ENCODE measurements at regions not wholly inside any gene's neighbourhood (a gene's known extent, or its start where the extent isn't known, plus 50 kb on each side); places are given as distances from the start of the nearest gene placed in this dataset.

DNA sequence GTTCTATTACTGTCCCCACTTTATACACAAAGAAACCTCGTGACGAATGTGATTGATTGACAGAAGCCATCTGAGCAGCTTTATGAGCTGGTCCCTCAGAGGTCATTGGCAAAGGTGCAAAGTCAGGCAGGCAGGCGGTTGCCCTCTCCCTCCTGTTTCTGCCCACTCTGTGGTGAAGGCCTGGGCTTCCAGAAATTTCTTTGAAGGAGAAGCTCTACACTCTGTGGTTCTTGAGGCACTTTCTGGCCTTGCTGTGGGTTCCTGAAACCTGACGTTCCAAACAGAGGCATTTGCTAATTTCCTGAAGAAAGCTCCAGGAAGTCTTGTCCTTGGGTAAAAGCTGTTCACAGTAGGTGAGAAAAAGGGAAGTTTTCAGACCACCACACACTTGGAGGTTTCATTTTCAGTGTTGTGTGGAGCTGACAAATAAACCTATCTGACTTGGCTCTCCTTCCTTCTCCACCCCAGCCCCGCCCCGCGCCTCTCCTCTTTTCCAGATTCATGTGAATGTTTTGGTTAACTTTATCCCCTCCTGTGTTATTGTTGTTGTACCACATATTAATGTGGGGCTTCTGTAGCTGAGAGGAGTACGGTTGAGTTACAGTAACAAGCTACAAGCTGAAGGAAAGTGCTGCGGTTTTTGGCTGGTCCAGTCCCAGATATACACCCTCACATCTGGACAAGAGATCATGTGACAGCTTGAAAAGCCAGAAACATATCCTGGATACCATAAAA lies 274.1 kb downstream of the CLIC5 start:
- DNase-seq (ENCODE audit: low read depth) = no peak

DNA sequence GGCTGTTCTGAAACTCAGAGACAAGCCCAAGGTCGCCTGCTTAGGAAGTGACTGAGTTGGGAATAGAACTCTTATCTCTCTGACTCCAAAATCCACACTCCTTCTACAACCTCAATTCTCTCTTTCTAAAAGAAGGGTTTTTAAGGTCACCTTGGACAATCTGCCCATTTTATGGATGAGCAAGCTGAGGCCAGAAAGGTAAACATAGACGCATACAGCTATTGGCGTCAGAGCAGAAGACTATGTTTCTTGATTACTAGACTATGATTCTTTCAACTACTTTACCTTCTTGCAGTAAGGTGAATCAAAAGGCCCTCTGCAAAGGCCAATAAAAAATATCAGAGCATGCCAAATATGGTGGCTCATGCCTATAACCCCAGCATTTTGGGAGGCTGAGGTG lies 276.6 kb downstream of the CLIC5 start:
- DNase-seq (ENCODE audit: low read depth) = no peak

DNA sequence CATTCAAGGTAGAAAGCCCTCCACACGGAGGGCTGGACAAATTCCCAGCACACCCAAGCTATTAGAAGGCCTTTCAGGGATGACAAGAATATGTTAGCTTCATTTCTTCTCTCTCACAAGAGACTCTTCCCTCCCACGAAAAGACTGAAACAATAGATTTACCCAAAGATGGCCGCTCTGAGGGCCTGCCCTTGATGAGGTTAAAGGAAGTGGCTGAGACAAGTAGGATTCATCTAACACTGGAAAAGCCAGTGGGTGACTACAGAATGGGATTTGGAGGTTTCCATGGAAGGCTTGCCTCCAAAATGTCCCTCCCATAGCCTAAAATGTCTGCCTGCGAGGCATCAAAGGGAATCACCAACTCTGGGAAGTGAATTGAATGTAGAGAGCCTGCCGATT lies 277.6 kb downstream of the CLIC5 start:
- no peak for DNase-seq (ENCODE audit: low read depth)

DNA sequence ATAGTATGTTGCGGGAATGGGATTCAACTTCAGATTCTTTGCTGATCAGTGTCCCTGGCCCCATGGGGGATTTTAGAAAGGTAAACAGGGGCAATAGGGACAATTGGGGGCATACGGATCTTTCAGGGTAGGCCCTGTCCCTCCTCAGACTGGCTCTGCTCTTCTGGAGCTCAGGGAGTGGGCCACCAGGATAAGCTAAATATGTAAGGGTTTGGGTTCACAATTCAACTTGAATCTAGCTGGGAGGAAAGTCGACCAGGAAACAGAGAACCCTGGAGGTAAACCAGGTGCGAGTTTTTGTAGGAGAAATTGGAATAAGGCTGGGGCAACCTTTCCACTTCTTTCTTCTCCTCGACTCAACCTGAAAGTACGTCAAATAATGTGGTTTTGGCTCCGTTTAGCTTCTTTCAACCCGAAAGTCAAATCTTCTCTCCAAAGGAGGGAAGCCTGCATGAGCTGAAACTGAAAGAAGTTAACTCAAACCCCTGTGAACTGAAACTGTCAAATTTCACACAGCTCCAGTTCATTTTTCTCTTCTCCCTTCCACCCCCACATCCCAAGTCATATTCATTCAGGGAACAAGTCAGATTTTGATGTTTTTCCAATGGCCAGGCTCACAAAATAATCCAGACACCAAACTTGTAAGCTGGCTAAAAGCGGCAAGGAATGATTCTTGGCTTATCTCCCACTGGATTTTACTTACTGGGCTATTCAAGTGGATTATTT lies 278.2 kb downstream of the CLIC5 start:
- DNase-seq (ENCODE audit: low read depth) = no peak

DNA sequence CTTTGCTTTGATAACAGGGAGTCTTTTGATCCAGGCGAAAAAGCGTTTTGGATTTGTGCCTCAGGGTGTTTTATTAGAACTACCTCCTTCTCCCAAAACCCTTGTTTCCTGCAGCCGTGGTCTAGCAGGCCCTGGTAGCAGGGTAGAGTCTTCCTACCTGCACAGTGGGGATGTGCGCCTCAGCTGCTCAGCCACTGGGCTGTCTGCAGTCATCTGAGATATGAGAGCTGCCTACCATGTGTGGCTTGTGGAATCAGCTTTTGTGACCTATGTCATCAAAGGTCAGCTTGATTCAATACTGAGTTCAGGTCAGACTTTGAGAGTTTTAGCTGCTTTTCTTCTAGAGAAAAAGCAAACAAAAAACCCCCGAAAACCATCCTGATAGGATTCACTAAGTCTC lies 279.5 kb downstream of the CLIC5 start:
- DNase-seq (ENCODE audit: low read depth) = no peak

DNA sequence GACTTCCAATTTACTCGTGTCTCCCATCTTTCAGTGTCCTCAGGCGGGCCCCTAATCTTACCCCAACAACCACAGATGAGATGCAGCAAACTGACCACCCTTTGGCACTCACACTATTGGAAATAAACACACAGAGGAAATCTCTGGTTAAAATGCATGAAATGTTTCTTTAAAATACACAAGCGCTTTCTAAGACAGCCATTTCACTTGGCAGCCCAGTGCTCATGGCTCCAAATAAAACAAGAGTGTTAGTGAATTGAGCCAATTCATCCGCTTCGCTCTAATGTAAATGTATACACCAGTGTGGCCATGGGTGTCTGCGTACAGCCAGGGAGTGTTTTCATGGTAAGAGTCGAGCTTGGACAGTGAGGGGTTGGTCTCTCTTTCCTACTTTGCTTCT lies 282.9 kb downstream of the CLIC5 start:
- no peak for DNase-seq (ENCODE audit: low read depth)

DNA sequence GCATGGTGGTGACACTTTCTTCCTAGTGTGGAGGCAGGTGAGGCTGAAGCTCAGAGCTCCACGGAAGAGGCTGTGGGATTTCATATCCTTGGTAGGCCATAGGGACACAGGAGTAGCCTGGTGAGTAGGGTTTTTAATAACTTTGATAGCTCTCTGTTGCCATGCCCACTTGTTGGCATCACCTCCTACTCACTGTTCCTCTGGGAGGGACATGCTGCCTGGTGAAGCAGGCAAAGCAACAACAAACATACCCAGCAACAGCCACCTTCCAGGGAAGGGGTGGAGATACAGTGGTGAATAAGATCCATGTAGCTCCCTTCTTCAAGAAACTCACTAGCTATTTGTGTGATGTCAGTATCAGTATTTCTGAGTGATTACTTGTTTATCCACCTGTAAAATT lies 285.4 kb downstream of the CLIC5 start:
- DNase-seq (ENCODE audit: low read depth) = no peak

DNA sequence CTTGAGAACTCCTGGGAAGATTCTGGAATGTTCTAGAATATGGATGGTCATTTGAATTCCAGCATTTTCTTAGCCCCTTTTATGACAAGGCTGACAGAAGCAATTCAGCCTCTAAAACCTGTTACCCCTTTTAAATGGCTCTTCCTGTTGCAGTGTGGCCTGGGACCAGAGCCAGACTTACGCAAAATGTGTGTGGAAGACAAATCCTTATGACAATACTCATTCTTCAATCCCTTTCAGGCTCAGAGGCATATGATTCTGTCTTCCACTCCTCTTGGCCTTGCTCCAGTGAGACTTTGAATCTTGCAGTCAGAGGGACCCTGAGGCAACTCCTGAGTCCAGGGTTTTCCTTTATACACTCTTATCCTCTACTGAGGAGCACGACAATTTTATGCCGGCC lies 287.0 kb downstream of the CLIC5 start:
- no peak for DNase-seq (ENCODE audit: low read depth)

DNA sequence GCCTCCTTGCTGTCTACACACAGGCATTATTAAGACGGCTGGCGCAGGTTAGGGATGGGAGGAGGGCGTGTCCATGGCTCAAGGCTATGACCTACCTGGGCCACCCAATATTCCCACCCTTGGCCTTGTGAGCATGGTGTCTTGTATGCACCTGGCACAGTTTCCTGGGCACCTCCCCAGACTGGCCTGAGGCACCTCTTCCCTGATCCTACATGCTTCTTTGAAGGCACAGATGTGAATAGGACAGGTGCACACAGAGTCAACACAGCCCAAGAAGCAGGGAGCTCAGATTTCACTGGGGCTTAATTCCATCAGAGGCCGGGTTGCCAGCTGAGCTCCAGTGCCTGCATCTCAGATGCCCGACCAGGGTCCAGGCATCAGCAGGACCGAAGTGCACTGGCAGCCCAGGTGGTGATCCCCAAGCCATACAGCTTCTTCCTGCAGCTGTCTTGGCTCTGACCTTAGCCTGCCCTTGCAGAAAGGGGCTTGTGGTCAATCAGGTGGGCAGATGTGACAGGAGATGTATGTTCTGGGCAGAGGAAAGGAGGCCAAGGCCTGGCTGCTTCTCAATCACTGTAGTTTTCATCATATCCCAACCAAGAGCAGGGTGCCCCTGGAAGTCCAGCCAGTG lies 287.7 kb downstream of the CLIC5 start:
- DNase-seq (ENCODE audit: low read depth) = no peak

DNA sequence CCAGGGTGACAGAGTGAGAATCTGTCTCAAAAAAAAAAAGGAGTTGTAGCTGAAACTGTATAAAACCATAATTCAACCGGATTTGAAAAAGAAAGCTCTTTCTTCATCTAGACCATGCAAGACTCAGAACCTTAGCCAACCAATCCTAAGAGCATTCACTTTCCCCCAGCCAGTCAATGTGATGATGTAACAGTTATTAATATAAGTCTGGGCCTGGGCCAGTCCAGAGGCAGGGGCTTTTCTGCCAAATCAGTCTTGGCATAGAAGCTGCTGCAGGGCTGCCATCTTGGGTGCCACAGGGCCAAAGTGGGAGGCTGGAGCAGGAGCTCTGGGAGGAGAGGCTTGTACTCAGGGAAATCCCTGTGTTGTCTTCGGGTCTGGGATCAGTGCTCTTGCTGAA lies 288.4 kb downstream of the CLIC5 start:
- no peak for DNase-seq (ENCODE audit: low read depth)

DNA sequence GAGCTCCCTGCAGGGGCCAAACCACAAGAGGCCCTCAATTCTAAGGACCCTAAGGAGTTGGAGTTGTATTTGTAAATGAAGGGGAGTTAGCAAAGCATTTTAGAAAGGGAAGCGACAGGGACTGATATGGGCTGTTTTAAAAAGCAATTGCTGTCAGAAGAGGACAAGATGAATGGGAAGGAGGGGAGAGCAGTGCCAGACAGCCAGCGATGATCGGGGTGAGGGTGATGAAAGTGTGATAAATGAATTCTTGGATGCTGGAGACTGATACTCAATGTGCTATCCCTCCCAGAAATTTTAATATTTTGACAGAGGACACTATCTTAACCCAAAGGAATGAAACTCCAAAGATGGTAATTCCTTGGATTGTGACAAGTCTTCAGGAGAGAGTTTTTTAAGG lies 289.2 kb downstream of the CLIC5 start:
- DNase-seq (ENCODE audit: low read depth) = no peak

DNA sequence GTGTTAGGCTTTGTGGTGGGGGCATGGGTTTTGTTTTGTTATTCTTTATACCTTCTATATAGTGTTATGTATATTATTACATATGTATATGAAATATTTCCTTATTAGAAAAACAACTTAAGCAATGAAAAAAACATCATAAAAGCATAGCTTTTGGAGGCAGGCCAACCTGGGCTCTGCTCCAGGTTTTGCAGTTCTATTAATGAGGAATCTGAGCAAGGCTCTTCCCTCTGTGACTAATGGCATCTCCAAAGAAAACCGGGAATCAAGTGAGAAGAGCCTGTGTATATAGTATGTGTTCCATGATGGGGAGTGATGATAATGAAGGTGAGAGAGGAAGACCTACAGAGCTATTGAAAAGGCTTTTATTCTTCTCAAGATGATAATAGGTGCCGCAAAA lies 291.1 kb downstream of the CLIC5 start:
- no peak for DNase-seq (ENCODE audit: low read depth)

DNA sequence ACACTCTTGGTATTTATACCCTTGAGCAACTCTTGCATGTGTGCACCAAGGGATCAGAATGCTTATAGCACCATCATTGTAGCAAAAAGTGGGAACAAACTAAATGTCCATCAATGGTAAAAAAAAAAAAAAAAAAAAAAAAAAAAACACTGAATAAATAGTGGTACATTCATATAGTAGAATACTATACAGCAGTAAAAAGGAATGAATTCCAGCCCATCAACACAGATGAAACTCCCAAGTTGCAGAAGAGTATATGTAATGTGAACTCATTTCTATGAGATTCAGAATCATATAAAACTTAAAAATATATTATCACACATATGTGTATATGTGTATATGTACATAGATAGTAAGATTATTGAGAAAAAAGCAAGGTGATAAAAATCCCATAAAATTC lies 291.6 kb downstream of the CLIC5 start:
- no peak for DNase-seq (ENCODE audit: low read depth)

DNA sequence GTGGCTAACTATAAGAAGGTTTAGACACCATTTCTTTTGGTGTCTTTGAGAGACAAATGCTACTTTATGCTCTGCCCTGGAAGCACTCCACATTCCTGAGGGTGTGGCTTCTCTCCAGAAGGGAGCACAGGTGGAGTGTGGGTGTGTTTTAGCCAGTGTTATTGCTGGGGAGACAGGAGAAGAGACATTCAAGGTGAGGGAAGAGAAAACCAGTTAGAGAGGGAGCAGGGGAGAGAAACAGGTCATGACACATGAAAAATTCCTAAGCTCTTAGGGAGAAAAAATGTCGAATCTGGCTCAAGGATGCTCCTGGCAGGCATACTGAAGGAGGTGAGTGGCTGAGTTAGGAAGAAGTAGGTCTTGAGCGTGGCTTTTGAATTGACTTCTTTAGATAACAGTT lies 292.8 kb downstream of the CLIC5 start:
- no peak for DNase-seq (ENCODE audit: low read depth)

DNA sequence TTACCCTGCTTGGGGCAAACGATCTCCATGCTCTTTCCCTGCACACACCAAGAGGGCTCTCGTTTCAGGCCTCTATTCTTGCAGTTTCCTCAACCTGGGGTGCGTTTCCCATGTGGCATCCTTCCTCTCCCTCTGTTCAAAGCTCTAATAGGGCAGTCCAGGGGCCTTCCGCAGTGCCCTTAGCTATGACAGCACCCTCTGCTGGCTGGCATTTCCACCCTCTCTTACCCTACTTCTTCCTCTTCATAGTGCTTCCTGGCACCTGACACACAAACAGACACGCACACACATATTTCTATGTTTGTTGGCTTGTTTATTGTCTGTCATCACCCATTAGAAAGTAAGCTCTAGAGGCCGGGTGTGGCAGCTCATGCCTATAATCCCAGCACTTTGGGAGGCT lies 294.0 kb downstream of the CLIC5 start:
- DNase-seq (ENCODE audit: low read depth) = no peak

DNA sequence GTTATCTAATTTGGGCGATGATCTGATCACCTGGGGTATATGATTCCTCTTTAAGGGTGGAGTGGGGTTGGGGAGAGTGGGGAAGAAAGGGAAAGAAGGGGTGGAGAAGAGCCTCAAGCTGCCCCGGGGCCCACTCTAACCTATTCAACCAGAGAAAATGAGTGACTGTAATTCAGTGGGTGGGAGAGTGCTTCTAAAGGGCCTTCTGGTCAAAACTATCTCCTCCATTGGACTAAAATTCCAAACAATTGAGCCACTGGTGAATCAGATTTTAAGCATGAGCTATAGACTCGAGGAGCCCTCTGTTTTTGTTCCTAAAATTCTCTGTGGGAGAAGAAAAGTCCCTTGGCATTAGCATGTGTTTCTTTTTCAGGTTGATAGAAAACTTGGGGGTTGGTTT lies 296.8 kb downstream of the CLIC5 start:
- DNase-seq (ENCODE audit: low read depth) = no peak

DNA sequence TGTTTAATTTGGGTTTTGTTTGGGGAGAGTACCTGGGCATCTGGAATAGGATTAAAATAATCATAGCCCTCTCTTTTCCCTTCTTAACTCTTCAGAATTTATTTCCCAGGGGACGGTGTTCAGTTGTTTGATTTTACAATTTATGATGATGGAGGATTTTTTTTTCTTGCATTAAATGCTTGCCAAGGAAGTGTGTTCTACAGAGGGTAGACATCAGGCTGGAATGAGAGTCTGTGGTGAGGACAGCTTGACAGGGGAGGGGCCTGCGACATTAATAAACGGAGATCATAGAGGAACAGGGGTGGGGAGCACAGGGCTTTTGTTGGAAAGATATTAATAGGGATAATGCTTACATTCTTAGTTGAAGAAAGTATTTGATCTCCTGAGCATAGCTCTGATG lies 297.5 kb downstream of the CLIC5 start:
- no peak for DNase-seq (ENCODE audit: low read depth)

DNA sequence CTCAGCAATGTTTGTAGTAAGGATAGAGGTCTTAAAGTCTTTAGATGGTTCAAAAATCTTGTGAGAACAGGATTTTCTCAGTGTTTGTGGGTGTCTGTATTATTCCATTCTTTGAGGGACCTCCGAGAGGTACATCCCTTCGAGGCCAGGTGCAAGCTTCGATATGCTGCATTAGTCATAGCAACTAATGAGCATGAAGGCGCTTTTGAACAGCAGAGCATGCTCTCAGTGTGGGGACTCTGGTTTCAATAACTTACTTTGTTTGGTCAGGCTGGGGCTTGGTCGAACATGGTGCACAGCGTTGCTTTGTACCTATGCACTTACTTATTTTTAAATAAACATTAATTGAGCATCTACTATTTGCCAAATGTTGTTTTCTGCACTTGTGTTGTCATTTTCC lies 297.9 kb downstream of the CLIC5 start:
- DNase-seq (ENCODE audit: low read depth) = no peak

DNA sequence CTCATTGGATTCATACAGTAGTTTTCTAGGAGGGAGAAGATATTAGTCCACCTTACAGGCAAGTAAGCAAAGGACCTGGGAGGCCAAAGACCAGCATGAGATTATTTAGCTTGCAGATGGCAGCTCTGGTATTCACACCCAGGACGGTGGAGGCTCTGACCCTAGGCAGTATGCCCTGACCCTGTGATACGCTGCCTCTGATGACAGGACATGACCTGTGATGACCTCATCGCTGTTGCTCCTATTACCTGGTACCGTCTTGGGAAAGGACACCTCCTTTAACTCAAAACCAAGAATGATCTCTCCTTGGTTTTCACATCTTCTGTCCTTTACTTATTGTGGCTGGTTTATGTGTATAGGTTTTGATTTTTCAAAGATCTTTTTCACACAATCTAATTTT lies 298.6 kb downstream of the CLIC5 start:
- no peak for DNase-seq (ENCODE audit: low read depth)

DNA sequence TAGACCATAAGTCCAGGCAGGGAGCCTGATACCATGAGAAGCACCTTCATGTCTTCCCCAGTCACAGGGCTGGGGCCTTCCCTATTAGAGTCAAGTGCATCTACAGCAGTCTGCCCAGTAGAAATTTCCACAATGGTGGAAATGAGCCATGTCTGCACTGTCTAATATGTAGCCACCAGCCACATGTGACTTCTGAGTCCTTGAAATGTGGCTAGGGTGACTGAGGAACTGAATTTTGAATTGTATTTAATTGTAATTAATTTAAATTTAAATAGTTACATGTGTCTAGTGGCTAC lies 300.2 kb downstream of the CLIC5 start:
- DNase-seq (ENCODE audit: low read depth) = no peak

DNA sequence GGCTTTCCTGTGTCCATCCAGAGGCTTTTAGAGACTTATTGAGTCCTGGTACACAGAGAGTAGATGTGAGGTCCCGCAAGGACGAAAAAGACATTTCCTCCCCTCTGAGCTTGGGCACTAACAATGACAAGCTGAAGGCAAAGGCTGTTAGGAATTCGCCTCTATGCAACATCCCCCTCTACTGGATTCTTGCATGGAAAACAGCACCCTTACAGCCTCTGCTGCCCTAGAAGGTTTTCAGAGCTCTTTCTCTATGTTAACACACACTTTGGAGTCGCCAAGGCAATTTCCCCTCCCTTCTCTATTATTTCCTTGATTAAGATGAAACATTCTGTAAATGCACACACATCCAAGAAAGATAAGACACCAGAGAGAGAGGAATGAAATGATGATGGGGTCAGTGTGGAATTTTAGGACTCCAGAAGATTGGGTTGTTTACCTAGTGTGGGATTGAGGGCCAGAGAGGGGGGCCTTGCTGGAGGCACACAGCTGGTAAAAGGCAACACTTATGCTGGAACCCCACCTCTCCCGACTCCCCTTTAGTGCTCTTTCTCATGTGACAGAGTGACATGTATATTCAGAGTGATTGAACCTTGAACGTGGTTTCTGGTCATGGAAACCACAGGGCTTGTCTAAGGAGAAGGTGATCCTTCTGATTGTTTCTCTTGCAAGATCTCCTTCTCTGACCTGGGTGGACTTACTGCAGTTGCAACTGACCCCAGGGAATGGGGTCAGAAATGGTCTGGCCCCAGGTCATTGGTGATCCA lies 300.7 kb downstream of the CLIC5 start:
- peak; percentile 23 for DNase-seq (ENCODE audit: low read depth)

DNA sequence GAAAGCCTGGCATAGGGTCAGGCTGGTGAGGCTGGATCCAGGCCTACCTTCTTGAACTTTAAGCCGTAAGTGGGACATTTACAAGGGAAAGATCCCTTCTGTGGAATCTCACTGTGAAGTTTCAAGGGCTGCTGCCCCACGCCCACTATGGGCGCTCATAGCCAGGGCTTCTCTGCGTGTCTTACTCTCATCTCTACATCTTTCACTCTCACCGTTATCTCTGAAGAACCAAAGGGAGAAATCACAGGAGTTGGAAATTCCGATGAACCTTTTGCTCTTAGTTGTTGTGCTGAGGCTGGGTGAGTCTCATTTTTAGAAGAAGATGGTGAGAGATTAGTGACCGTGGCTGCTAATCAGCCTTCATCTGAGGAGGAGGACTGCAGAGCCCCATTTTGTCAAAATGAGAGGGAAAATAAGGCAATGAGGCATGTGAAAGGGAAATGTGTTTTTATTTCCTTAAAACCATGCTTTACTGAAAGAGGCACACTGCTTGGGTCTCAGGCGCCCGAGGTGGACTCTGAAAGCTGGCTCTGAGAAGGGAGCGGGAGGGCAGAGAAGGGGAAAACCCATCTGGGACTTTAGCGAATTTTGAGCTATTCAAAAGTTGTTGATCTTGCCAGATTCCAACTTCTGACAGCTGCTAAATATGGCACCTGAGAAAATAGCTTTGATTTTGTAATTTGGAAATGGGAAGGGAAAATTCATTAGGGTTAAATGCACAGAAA lies 301.5 kb downstream of the CLIC5 start:
- no peak for DNase-seq (ENCODE audit: low read depth)

Data from activated gamma-delta T cell treated with anti-CD3 and anti-CD28 coated beads, Interleukin-2, amount 50 U/mL, for 16 hours (primary cell).